Stromal cell of bone marrow (primary cell): ENCODE measurements at regions not wholly inside any gene's neighbourhood (a gene's known extent, or its start where the extent isn't known, plus 50 kb on each side); places are given as distances from the start of the nearest gene placed in this dataset.
"Not testable (repeated sequence)": the region's sequence is repeated elsewhere in the genome, so short reads cannot be mapped to it uniquely, and the experiment has no call there.

ENCODE experiments used
- DNase-seq: peaks from one replicate; pipeline ENCODE4 v3.0.0-alpha.2; 2012; ENCODE audit warnings: low read depth

- DNase-seq, result no peak
Observed at GRCh38 chr12:5264006-5264405, 167.9 kb upstream of the NTF3 start.

GRCh38 chr12:5267603-5268423 is 164.1 kb upstream of the NTF3 start:
- no peak for DNase-seq

DNA sequence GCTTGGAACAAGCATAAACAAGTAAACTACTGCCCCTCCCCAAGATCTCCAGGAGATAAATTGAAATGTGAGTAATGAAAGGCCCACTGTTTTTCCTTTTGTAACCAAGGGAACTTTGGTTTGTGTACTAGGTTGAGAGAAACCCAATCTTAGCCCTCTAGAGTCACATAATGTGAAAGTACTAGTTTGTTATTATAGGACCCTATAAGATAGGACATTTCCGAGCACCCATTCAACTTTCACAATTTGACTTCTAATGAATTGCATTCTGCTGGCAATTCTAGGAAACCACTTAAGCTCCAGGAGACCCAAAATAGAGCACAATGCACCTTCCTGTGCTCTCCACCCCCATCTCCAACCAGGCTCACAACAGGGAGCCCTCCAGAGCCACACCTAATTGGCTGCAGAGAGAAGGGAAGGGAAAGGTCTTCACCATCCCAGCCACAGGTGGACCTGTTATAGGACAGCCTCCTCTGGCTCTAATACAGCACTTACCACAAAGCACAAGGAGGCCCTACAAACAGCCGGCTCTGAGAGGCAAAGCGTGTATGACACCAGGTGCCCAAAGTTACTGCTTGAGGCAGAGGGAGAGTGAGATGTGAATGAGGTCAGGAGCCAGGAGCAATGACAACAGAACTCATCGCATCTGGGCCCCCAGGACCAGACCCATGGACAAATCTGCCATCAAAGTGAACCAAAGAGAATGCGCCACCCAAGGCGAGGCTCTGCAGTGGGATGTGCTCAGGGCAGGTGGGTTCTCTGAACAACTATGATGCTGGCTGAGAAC is 163.3 kb upstream of the NTF3 start:
- no peak for DNase-seq

DNA sequence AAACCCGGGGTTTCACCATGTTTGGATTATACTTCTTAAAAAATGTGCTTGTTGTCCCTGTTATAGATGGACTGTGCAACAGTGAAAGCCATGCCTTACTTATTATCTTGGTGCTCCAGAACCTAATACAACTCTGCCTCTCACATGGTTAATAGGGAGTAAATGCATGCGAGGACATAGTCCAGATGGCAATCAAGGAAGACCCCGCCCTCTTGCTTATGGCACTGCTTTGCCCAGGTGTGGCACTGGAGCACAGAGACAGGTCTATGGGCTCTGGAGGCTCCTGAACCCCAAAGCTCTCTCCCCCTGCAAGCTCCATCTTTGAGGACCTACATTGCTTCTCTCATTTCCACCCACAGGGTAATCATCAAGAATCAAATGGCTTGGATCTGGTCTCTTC is 162.1 kb upstream of the NTF3 start:
- DNase-seq, result no peak

DNA sequence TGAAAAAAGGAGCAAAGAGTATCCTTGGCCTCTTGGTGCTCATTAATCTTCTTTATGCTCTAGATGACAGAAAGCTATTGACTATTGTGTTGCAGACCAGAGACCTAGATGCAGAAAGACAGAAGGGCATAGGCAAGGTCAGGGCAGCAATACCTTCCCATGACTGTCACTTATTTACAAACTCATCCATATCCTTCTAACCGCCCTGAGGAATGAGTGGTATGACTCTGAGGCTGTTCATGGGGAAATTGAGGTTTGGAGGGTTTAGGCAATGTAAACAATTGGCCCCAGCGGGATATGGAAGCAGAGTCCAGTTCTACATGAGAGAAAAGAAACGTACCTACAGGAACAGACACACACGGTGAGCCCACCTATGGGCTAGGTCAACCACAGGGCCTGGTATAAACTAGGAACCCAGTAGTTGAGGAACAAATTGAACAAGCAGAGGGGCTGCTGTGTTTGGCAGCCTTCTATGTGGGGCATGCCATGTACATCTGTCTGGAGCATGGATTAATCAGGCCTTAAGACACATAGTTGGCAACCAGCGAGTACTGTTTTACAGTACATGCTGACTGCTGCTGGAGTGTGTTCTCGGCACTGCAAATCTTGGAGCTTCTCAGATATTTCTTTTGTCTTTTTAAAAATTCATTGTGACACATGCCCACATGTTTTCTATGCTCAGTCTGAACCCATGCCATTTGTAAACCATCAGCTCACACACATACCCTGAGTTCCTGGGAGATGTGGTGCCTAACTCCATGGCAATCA is 159.7 kb upstream of the NTF3 start:
- DNase-seq, result no peak

DNA sequence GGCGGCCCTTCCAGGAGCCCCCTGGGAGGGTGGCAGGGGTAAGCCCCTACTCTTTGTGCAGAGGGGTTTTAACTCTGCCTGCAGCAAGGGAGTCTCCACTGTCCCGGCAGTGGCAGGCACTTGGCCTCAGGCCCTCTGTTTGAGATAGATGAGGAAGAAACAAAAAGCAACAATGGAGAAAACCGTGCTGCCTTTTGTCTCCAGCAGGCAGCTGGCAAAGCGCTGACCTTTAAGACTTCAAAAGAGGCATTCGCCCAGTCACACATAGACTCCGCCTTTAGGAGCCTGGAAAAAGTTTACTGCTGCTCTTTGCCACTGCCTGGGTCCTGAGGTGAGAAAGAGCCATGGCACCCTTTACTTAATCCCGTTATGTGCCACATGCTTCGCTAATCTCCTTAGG is 158.2 kb upstream of the NTF3 start:
- no peak for DNase-seq

DNA sequence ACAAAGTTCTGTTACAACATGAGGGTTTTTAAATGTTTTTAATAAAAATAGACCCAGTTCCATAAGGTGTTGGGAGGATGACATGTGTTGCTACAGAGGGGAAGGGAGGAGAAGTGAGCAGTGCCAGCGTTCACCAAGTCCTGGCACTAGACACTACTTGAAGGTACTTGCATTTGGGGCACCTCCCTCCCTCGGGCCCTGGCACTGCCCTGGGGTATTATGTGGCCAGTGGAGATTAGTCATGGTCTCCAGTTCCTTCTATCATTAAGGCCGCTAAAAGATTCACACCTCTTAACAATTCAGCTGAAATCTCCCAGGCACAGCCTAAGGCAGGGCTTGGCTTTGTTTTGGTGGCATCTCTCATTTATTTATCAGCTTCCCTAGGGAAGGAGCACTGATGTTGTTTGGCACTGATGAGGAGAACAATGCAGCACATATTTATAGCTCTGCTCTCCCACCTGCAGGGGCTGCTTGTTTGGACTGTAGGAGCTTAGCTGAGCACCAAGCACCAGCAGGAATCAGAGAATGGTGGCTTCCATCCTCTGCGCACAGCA is 155.5 kb upstream of the NTF3 start:
- DNase-seq, result no peak

DNA sequence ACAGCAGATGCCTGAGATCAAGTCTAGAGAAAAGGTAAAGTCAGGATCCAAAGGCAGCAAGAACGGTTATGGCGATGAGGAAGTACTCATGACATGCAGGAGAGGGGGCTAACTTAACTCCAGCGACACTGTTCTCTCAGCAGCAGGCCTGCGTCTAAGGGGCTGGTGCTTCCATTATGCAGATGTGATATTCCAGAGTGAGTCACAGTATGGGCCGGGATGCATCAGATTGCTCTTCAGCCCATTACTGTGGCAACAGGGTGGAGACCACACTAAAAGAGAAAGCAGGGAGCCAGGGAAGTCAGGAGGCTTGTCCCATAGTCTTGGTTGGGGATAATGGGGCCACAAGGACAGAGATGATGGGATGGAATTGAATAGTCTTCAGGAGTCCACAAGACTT is 151.8 kb upstream of the NTF3 start:
- no peak for DNase-seq

- DNase-seq, result not testable (repeated sequence)
Observed at GRCh38 chr12:5290368-5290767, 141.5 kb upstream of the NTF3 start.

DNA sequence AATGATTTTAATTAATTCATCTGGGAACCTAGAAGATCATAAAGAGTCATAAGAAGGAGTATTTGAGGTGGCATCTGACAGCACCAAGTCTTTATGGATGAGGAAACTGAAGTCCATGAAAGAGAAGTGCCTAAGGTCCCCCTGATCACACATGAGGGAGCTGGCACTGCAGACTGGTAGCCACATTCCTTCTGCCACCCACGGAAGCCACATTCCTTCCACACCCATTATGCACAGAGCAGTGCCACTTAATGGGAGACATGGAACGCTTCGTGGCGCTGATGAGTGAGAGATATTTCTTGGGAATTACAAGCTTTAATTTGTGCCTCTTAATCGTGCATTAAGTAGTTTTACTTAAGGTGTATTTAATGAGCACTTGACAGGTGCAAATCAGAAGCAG is 139.3 kb upstream of the NTF3 start:
- no peak for DNase-seq

DNA sequence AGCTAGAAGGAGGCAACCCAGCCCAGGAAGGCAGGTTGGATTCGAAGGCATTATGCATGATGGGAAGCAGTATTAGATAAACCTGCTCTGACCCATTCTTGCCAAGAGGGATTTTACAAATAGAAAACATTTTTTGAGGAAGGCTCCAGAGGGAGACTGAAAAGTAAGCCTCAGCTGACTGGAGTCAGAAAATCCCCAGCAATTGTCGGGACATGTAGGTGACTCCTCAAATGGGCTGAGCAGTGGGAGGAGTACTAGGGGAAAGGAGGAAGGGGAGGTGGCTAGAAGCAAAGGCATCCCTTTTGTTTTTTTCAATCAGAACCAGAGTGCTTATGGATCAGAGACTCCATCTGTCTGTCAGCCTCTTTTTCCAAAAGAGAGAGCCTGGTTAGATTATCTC is 138.1 kb upstream of the NTF3 start:
- no peak for DNase-seq

DNA sequence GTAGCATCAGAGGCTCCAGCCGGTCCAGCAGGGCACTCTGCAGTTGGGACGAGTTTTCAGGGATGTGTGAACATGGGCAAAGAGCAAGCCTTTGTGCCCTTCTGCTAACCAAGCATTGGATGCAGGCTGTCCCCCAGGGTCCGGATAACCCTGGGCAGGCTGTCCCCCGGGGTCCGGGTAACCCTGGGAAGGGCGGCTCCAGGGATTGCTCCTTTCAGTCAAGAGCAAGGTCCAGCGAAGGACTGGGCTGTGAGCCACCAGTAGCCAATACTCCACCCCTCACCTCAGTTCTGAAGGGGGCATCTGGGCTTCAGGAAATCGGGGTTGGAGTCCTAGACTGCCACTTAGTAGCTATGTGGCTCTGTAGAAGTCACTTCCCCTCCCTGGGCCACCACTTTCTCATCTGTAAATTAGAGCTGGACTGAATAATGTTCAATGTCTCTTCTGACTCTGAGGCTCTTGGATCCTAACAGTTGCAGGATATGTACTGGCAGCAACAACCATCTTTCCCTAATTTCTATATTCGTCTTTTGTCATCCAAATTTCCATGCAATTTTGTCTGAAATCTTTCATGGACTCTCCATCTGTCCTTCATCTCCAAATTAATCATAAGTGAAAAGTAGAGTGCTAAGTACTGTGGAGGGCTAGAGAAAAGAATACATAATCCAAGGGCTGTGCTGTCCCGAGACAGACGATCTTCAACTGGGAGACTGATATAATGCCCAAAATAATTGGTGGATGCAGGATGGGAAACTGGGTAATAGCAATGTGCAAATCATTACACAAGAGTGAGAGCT is 137.4 kb upstream of the NTF3 start:
- no peak for DNase-seq

DNA sequence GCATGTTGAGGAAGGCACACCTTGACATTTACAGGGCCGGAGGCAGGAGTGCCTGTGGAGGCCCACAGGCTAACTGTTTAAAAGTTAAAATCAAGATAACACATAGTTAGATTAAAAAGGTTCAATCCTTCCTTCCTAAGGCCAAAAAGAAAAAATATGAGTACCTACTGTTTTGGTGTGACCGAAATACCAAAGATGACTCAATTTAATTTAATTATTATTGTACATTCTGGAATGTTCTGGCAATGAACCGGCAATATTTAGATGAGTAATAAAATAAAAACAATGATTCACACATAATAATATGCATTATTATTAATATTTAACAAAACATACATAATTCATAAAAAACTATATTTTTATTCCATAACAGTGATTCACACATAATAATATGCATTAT is 136.8 kb upstream of the NTF3 start:
- no peak for DNase-seq

DNA sequence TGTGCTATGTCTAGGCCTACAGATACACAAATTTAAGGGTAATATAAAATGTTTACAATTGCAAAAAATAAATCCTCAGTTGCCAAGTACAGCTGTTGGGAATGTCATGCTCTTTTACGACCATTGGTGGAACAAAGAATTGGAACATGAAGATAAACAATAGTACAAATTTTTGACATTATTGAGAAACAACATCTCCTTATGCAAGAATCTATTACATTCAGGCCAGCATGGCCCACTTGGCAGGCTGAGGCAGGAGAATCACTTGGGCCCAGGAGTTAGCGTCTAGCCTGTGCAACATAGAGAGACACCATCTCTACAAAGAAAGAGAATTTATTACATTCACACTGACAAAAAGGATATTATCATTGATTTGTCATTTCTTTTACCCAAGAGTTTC is 135.9 kb upstream of the NTF3 start:
- no peak for DNase-seq

- DNase-seq, result no peak
Observed at GRCh38 chr12:5301539-5301938, 130.4 kb upstream of the NTF3 start.

GRCh38 chr12:5305425-5305824 is 126.5 kb upstream of the NTF3 start:
- DNase-seq, result no peak

- no peak for DNase-seq
Observed at GRCh38 chr12:5305886-5306545, 125.9 kb upstream of the NTF3 start.

DNA sequence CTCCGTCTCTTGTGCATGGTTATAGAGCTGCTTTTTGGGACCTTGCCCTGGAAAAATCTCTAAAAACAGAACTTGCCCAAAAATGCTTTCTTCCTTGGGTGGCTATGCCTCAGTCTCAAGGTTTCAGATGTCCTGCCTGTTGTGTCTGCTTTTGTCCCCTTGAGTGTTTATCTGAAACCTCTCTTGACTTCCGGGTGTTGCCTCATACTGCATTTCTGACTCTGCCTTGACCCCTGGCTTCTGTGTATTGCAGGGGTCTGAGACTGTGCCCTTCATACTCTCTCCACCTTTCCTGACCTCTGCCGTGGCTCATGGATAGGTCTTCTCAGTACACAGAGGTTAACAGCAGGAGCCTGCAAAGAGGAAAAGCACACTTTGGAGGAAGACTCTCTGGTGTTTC is 124.8 kb upstream of the NTF3 start:
- no peak for DNase-seq

DNA sequence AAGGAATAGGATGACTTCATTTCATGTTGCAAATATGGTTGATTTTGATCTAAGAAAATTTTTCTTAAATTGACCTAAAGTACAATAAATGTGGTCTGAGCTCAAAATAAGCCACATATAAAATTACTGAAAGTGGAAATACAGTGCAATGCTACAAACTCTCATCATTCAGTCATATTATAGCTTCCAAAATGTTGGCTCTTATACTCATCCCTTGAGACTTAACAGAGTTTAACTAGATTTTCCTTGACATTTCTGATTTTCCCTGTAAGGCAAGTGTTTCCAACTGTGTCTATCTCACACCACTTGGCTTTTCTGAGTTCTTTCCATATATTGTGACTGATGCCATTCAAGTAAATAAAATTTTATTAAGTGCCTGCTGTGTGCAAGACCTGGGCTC is 123.7 kb upstream of the NTF3 start:
- no peak for DNase-seq

GRCh38 chr12:5308996-5309395 is 122.9 kb upstream of the NTF3 start:
- DNase-seq, result no peak

DNA sequence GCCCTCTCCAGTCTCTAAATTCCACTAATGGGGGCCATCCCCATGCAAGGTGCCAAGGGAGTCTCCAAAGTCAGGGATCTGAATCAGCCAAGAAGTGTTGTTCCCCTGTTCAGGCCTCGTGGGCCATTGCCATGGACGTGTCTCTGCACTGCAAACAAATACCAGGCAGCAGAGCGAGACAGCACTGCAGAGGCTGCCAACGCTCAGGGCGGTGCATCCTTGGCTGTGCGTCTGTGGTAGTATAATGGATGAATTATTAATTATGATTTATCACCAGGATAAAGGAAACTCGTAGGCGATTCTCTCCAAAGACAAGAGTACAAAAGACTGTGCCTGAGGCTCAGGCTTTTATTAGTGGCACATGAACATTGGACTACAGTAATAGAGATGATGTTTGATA is 122.3 kb upstream of the NTF3 start:
- DNase-seq, result no peak
